ENCODE measurements at regions not wholly inside any gene's neighbourhood (a gene's known extent, or its start where the extent isn't known, plus 50 kb on each side); places are given as distances from the start of the nearest gene placed in this dataset.

DNA sequence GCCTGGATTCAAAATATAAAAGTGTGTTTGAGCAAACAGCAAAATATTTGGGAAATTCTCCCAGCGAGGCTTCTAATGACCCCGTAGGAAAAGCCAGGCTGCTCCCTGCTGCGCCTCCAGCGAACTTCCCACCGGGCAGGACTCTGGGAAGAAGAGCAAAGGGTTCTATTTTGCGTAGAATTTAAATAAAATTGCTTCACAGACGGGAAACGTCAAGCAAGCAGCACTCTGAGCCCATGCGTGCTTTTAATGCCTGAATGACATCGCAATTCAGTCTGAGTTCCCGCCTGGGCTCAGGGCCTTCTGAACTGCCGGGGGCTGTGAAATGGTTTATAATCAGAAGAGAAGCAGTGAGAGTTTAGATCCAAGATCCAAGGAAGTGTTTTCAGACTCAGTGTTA lies 775.1 kb downstream of the BRD1 start:
- Histone ChIP-seq H4K20me1 (replicated peaks; ENCODE audit: insufficient read depth) (no peaks in the 10 kb centered on the region), H3K27ac (ENCODE audit: low read depth) (no peak overlapping the region), H3K9me2 (ENCODE audit: insufficient read depth) (no peaks in the 10 kb centered on the region), H3F3A (replicated peaks; ENCODE audit: low read depth) (no peaks in the 10 kb centered on the region), H3K4me2 (no peak overlapping the region), H3K4me1 (ENCODE audit: insufficient read depth) (no peaks in the 10 kb centered on the region), H3K36me3 (ENCODE audit: insufficient read depth) (no peaks in the 10 kb centered on the region; the same call in 1 of the 2 replicates), H2AFZ (no peak overlapping the region), H3K79me2 (replicated peaks; ENCODE audit: insufficient read depth) (no peaks in the 10 kb centered on the region), H3K4me3 (no peak overlapping the region), H3K27me3 (ENCODE audit: insufficient read depth) (no peaks in the 10 kb centered on the region)
- ATAC-seq = peak; percentile 38
- Mint-ChIP-seq H3K4me3 (no peak overlapping the region), H3K27ac (peak overlapping the region; percentile 42), H3K36me3 (ENCODE audit: low read depth) (no peaks in the 10 kb centered on the region), H3K9me3 (no peaks in the 10 kb centered on the region), H3K4me1 (peaks cover 30% of the 10 kb centered on the region), H3K27me3 (ENCODE audit: insufficient read depth, low read depth, poor library complexity) (peaks cover 5% of the 10 kb centered on the region)
- TF ChIP-seq, protein P1, sequence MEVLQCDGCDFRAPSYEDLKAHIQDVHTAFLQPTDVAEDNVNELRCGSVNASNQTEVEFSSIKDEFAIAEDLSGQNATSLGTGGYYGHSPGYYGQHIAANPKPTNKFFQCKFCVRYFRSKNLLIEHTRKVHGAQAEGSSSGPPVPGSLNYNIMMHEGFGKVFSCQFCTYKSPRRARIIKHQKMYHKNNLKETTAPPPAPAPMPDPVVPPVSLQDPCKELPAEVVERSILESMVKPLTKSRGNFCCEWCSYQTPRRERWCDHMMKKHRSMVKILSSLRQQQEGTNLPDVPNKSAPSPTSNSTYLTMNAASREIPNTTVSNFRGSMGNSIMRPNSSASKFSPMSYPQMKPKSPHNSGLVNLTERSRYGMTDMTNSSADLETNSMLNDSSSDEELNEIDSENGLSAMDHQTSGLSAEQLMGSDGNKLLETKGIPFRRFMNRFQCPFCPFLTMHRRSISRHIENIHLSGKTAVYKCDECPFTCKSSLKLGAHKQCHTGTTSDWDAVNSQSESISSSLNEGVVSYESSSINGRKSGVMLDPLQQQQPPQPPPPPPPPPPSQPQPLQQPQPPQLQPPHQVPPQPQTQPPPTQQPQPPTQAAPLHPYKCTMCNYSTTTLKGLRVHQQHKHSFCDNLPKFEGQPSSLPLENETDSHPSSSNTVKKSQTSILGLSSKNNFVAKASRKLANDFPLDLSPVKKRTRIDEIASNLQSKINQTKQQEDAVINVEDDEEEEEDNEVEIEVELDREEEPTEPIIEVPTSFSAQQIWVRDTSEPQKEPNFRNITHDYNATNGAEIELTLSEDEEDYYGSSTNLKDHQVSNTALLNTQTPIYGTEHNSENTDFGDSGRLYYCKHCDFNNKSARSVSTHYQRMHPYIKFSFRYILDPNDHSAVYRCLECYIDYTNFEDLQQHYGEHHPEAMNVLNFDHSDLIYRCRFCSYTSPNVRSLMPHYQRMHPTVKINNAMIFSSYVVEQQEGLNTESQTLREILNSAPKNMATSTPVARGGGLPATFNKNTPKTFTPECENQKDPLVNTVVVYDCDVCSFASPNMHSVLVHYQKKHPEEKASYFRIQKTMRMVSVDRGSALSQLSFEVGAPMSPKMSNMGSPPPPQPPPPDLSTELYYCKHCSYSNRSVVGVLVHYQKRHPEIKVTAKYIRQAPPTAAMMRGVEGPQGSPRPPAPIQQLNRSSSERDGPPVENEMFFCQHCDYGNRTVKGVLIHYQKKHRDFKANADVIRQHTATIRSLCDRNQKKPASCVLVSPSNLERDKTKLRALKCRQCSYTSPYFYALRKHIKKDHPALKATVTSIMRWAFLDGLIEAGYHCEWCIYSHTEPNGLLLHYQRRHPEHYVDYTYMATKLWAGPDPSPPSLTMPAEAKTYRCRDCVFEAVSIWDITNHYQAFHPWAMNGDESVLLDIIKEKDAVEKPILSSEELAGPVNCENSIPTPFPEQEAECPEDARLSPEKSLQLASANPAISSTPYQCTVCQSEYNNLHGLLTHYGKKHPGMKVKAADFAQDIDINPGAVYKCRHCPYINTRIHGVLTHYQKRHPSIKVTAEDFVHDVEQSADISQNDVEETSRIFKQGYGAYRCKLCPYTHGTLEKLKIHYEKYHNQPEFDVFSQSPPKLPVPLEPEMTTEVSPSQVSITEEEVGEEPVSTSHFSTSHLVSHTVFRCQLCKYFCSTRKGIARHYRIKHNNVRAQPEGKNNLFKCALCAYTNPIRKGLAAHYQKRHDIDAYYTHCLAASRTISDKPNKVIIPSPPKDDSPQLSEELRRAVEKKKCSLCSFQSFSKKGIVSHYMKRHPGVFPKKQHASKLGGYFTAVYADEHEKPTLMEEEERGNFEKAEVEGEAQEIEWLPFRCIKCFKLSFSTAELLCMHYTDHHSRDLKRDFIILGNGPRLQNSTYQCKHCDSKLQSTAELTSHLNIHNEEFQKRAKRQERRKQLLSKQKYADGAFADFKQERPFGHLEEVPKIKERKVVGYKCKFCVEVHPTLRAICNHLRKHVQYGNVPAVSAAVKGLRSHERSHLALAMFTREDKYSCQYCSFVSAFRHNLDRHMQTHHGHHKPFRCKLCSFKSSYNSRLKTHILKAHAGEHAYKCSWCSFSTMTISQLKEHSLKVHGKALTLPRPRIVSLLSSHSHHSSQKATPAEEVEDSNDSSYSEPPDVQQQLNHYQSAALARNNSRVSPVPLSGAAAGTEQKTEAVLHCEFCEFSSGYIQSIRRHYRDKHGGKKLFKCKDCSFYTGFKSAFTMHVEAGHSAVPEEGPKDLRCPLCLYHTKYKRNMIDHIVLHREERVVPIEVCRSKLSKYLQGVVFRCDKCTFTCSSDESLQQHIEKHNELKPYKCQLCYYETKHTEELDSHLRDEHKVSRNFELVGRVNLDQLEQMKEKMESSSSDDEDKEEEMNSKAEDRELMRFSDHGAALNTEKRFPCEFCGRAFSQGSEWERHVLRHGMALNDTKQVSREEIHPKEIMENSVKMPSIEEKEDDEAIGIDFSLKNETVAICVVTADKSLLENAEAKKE (CRISPR knock-in tag; IDR thresholded peaks at IDR 0.05) = no peak
- TF ChIP-seq ZNF114 (CRISPR knock-in tag; IDR thresholded peaks at IDR 0.05) (no peak), CREB1 (CRISPR knock-in tag; IDR thresholded peaks at IDR 0.05; ENCODE audit: low read depth) (no peak), NANOG (IDR thresholded peaks at IDR 0.05; ENCODE audit: borderline replicate concordance) (no peak), EZH2phosphoT487 (IDR thresholded peaks at IDR 0.05; ENCODE audit: unreplicated experiment) (no peak), EZH2 (IDR thresholded peaks at IDR 0.05; ENCODE audit: low read depth, unreplicated experiment) (no peak), STAT1 (IDR thresholded peaks at IDR 0.05; ENCODE audit: unreplicated experiment) (no peak), ZNF331 (CRISPR knock-in tag; IDR thresholded peaks at IDR 0.05; ENCODE audit: low read depth) (no peak)
- TF ChIP-seq, protein P2, sequence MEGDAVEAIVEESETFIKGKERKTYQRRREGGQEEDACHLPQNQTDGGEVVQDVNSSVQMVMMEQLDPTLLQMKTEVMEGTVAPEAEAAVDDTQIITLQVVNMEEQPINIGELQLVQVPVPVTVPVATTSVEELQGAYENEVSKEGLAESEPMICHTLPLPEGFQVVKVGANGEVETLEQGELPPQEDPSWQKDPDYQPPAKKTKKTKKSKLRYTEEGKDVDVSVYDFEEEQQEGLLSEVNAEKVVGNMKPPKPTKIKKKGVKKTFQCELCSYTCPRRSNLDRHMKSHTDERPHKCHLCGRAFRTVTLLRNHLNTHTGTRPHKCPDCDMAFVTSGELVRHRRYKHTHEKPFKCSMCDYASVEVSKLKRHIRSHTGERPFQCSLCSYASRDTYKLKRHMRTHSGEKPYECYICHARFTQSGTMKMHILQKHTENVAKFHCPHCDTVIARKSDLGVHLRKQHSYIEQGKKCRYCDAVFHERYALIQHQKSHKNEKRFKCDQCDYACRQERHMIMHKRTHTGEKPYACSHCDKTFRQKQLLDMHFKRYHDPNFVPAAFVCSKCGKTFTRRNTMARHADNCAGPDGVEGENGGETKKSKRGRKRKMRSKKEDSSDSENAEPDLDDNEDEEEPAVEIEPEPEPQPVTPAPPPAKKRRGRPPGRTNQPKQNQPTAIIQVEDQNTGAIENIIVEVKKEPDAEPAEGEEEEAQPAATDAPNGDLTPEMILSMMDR (conservative IDR thresholded peaks at IDR 0.05; ENCODE audit: low read depth in 2 of 2) = no peak
- TF ChIP-seq, protein P3, sequence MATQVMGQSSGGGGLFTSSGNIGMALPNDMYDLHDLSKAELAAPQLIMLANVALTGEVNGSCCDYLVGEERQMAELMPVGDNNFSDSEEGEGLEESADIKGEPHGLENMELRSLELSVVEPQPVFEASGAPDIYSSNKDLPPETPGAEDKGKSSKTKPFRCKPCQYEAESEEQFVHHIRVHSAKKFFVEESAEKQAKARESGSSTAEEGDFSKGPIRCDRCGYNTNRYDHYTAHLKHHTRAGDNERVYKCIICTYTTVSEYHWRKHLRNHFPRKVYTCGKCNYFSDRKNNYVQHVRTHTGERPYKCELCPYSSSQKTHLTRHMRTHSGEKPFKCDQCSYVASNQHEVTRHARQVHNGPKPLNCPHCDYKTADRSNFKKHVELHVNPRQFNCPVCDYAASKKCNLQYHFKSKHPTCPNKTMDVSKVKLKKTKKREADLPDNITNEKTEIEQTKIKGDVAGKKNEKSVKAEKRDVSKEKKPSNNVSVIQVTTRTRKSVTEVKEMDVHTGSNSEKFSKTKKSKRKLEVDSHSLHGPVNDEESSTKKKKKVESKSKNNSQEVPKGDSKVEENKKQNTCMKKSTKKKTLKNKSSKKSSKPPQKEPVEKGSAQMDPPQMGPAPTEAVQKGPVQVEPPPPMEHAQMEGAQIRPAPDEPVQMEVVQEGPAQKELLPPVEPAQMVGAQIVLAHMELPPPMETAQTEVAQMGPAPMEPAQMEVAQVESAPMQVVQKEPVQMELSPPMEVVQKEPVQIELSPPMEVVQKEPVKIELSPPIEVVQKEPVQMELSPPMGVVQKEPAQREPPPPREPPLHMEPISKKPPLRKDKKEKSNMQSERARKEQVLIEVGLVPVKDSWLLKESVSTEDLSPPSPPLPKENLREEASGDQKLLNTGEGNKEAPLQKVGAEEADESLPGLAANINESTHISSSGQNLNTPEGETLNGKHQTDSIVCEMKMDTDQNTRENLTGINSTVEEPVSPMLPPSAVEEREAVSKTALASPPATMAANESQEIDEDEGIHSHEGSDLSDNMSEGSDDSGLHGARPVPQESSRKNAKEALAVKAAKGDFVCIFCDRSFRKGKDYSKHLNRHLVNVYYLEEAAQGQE (IDR thresholded peaks at IDR 0.05; ENCODE audit: unreplicated experiment) = no peak
- no peak for DNase-seq (ENCODE audit: low spot score)

Data from GM23338 (cell line).